HG03139 (cell line): ENCODE measurements at regions not wholly inside any gene's neighbourhood (a gene's known extent, or its start where the extent isn't known, plus 50 kb on each side); places are given as distances from the start of the nearest gene placed in this dataset.
"Not testable (repeated sequence)": the region's sequence is repeated elsewhere in the genome, so short reads cannot be mapped to it uniquely, and the experiment has no call there.

Experiments used
- ATAC-seq: cut with Tn5 transposase; IDR thresholded peaks from one replicate; pipeline ENCODE4 v1.9.1; 2021; ENCODE audit not compliant: unreplicated experiment

- no peak for ATAC-seq
Measured at GRCh38 chr4:81745050-81745449, 273.3 kb upstream of the RASGEF1B start.

GRCh38 chr4:81743731-81744435 lies 272.2 kb upstream of the RASGEF1B start:
- no peak for ATAC-seq

GRCh38 chr4:81740487-81740886 lies 268.8 kb upstream of the RASGEF1B start:
- ATAC-seq = no peak

- no peak for ATAC-seq
Measured at GRCh38 chr4:81738891-81739290, 267.2 kb upstream of the RASGEF1B start.

- no peak for ATAC-seq
Measured at GRCh38 chr4:81737865-81738559, 266.3 kb upstream of the RASGEF1B start.

- no peak for ATAC-seq
Measured at GRCh38 chr4:81736324-81736723, 264.6 kb upstream of the RASGEF1B start.

GRCh38 chr4:81732980-81733379 lies 261.3 kb upstream of the RASGEF1B start:
- no peak for ATAC-seq

- ATAC-seq = peak; percentile 92
Measured at GRCh38 chr4:81724925-81725329, 253.2 kb upstream of the RASGEF1B start.

- no peak for ATAC-seq
Measured at GRCh38 chr4:81723927-81724587, 252.3 kb upstream of the RASGEF1B start.

- ATAC-seq = no peak
Measured at GRCh38 chr4:81723019-81723884, 251.5 kb upstream of the RASGEF1B start.

GRCh38 chr4:81722290-81722851 lies 250.7 kb upstream of the RASGEF1B start:
- no peak for ATAC-seq

- ATAC-seq = no peak
Measured at GRCh38 chr4:81715757-81716156, 244.1 kb upstream of the RASGEF1B start.

- not testable (repeated sequence) for ATAC-seq
Measured at GRCh38 chr4:81715357-81715756, 243.7 kb upstream of the RASGEF1B start.

- ATAC-seq = no peak
Measured at GRCh38 chr4:81714291-81714690, 242.6 kb upstream of the RASGEF1B start.

- ATAC-seq = no peak
Measured at GRCh38 chr4:81712714-81713113, 241.0 kb upstream of the RASGEF1B start.

- ATAC-seq = no peak
Measured at GRCh38 chr4:81704461-81704860, 232.8 kb upstream of the RASGEF1B start.

GRCh38 chr4:81700189-81700588 lies 228.5 kb upstream of the RASGEF1B start:
- no peak for ATAC-seq

- ATAC-seq = no peak
Measured at GRCh38 chr4:81698538-81699296, 227.0 kb upstream of the RASGEF1B start.

- no peak for ATAC-seq
Measured at GRCh38 chr4:81694176-81694913, 222.6 kb upstream of the RASGEF1B start.
